Pancreas (tissue), 10 donors: ENCODE measurements at regions not wholly inside any gene's neighbourhood (a gene's known extent, or its start where the extent isn't known, plus 50 kb on each side); places are given as distances from the start of the nearest gene placed in this dataset.

Experiments used
- ATAC-seq, 4 donors: fragments of 200-7000 bp; cut with Tn5 transposase; one replicate each; pipeline versions ENCODE4 v1.8.0 to v1.9.1; 2020; ENCODE audit warnings: mild to moderate bottlenecking in 4 of 4, moderate library complexity in 4 of 4
- DNase-seq, 6 donors: peaks; one replicate each; pipeline ENCODE4 v3.0.0-alpha.2; 2020
- FAIRE-seq: peaks from 2 replicates; lab custom pipeline; 2012; peaks lifted over from hg19 to GRCh38; lab: Jason Lieb, UNC
- H3K27ac ChIP-seq, 4 donors: fragments of 200-600 bp; sonication (generic); 1 replicate in 3 of 4; 2 replicates in 1 of 4; pipeline versions ENCODE4 v1.5.0 to v1.8.0; 2020
- H3K27me3 ChIP-seq, 4 donors: fragments of 200-600 bp; one replicate each; pipeline ENCODE4 v1.8.0; 2021
- H3K36me3 ChIP-seq, 3 donors: fragments of 200-600 bp; sonication (generic) in 1 of 3; one replicate each; pipeline versions ENCODE4 v1.5.0 to v1.8.0; 2020 to 2021
- H3K4me1 ChIP-seq, 3 donors: fragments of 200-600 bp; one replicate each; pipeline ENCODE4 v1.8.0; 2021
- H3K4me3 ChIP-seq, 4 donors: fragments of 200-600 bp; sonication (generic) in 2 of 4; one replicate each; pipeline versions ENCODE4 v1.5.0 to v1.8.0; 2020 to 2021
- H3K9me3 ChIP-seq, 4 donors: fragments of 200-600 bp; one replicate each; pipeline ENCODE4 v1.8.0; 2021
- CTCF ChIP-seq, 4 donors: fragments of 200-600 bp; sonication (generic) in 3 of 4; IDR thresholded peaks; one replicate each; pipeline versions ENCODE4 v1.5.0 to v1.8.0; 2021; ENCODE audit warnings: antibody characterized with exemption in 4 of 4
- WGBS, 2 donors: extraction: QIAGEN DNeasy Blood & Tissue Kit; methylation state at CpG; one replicate each; pipeline ENCODE4 v1.1.7; 2013; 5-methylcytosine and 5-hydroxymethylcytosine counted together
- intact Hi-C, 3 donors: fragments of 100-400 bp; cut with DNase I; formaldehyde crosslinking; loops; one replicate each; pipeline versions ENCODE4 v1.11.1 to v1.14.2; 2022
- donor health status: healthy with polysubstance abuse.
- donor health status: DM: no; HTN: no; CAD: no; lungs with moderate emphysema.
- donor health status: DM: no; HTN: no; CAD: no.
- donor health status: control.
- donor health status: control.
- donor health status: Bipolar disorder and iron deficiency.
- donor health status: DM: yes; HTN: yes; CAD: no.
- donor health status: DM: no; HTN: no; CAD: no.
- donor health status: DM: no; HTN: no; CAD: no.
- donor health status: DM: yes; HTN: yes; CAD: no.

DNA sequence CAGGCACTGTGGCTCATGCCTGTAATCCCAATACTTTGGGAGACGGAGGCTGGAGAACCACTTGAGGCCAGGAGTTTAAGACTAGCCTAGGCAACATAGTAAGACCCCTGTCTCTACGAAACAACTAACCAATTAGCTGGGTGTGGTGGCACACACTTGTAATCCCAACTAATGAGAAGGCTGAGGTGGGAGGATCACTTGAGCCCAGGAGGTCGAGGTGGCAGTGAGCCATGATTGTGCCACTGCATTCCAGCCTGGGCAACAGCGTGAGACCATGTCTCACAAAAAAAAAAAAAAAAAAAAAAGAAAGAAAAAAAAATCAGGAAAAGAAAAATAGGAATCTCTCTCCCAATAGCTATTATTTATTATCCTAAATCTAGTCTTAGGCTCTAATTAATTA lies 56.8 kb upstream of the UBAC2 start:
- Histone ChIP-seq H3K4me3 (no peak overlapping the region), H3K27me3 (no peaks in the 10 kb centered on the region), H3K36me3 (no peaks in the 10 kb centered on the region), H3K9me3 (no peaks in the 10 kb centered on the region), H3K4me1 (no peaks in the 10 kb centered on the region), H3K27ac (no peak overlapping the region)
- intact Hi-C loops, result no loop called here
- FAIRE-seq, result no peak
- DNase-seq, result no peak
- TF ChIP-seq CTCF (IDR thresholded peaks at IDR 0.05), result no peak
- ATAC-seq, result no peak
- WGBS, 2 donors, result 73 to 80% methylated on average over 4 of the region's 4 CpGs

- Histone ChIP-seq H3K36me3 (no peaks in the 10 kb centered on the region), H3K4me1 (no peaks in the 10 kb centered on the region), H3K4me3 (no peak overlapping the region), H3K27me3 (no peaks in the 10 kb centered on the region), H3K27ac (no peak overlapping the region), H3K9me3 (no peaks in the 10 kb centered on the region)
- intact Hi-C loops, result no loop called here
- FAIRE-seq (no peak), DNase-seq (no peak), ATAC-seq (no peak)
- 71 to 73% methylated on average over 6 of the region's 6 CpGs for WGBS, 2 donors
- no peak for TF ChIP-seq CTCF (IDR thresholded peaks at IDR 0.05)
Observed at GRCh38 chr13:99144306-99144705, 56.3 kb upstream of the UBAC2 start.

DNA sequence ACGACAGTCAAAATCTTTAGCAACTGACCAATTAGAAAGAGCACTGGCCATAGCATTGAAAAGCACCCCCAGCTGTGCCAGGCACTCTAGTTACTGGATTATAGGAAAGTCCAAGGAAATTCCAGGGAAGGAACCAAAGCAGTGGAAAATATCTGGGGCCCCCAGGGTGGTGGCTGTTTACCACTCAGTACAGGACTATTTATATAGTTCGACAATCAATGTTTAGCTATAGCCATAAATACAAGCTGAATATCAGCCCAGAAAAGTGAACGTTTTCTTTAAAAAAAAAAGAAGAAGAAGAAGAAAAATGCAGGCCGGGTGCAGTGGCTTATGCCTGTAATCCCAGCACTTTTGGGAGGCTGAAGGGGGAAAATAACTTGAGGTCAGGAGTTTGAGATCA lies 55.2 kb upstream of the UBAC2 start:
- no peak overlapping the region for H3K27ac ChIP-seq
- DNase-seq, result no peak
- WGBS, 2 donors, result 57 to 61% methylated on average over 4 of the region's 4 CpGs
- no peaks in the 10 kb centered on the region for H3K9me3 ChIP-seq
- no peak overlapping the region for H3K4me3 ChIP-seq
- no peaks in the 10 kb centered on the region for H3K36me3 ChIP-seq
- H3K4me1 ChIP-seq, result no peaks in the 10 kb centered on the region
- ATAC-seq, result no peak
- FAIRE-seq, result no peak
- TF ChIP-seq CTCF (IDR thresholded peaks at IDR 0.05), result no peak
- intact Hi-C loops, result no loop called here
- H3K27me3 ChIP-seq, result no peaks in the 10 kb centered on the region

GRCh38 chr13:99150575-99151361 lies 49.9 kb upstream of the UBAC2 start:
- 88 to 90% methylated on average over 7 of the region's 7 CpGs for WGBS, 2 donors
- FAIRE-seq (no peak), ATAC-seq (no peak), DNase-seq (no peak)
- Histone ChIP-seq H3K27me3 (no peaks in the 10 kb centered on the region), H3K36me3 (no peaks in the 10 kb centered on the region), H3K4me1 (no peaks in the 10 kb centered on the region), H3K9me3 (no peaks in the 10 kb centered on the region), H3K4me3 (no peak overlapping the region), H3K27ac (no peak overlapping the region)
- intact Hi-C loops, result no loop called here
- TF ChIP-seq CTCF (IDR thresholded peaks at IDR 0.05), result no peak
